ENCODE measurements at regions not wholly inside any gene's neighbourhood (a gene's known extent, or its start where the extent isn't known, plus 50 kb on each side); places are given as distances from the start of the nearest gene placed in this dataset.

- dilution Hi-C loops (cut with MboI; ENCODE audit: extremely low pct_ligation_motif_present, low sequenced_read_pairs), result no loop called here
- Histone ChIP-seq H4K20me1 (ENCODE audit: control insufficient read depth, extremely low read depth, insufficient read depth, low read length) (no peaks in the 10 kb centered on the region), H3K9ac (ENCODE audit: control insufficient read depth, extremely low read depth, insufficient read depth, low read length) (no peak overlapping the region), H2AFZ (ENCODE audit: control insufficient read depth, low read length) (no peak overlapping the region), H3K4me2 (ENCODE audit: control insufficient read depth, extremely low read depth, insufficient read depth, low read depth, low read length) (no peak overlapping the region), H3K79me2 (ENCODE audit: control insufficient read depth, insufficient read depth, low read length) (no peaks in the 10 kb centered on the region), H3K27ac (ENCODE audit: control insufficient read depth, insufficient read depth, low read length) (no peak overlapping the region), H3K4me1 (ENCODE audit: control insufficient read depth, extremely low read depth, insufficient read depth, low read length) (peaks cover 12% of the 10 kb centered on the region), H3K4me3 (ENCODE audit: control insufficient read depth in 2 of 3, extremely low read depth in 1 of 3, insufficient read depth in 2 of 3, low read depth in 1 of 3, low read length in 3 of 3) (no peak overlapping the region), H3K9me3 (ENCODE audit: control insufficient read depth, low read depth, low read length) (no peaks in the 10 kb centered on the region), H3K27me3 (ENCODE audit: control insufficient read depth, extremely low read depth, insufficient read depth, low read length) (no peaks in the 10 kb centered on the region), H3K36me3 (ENCODE audit: control insufficient read depth in 2 of 2, extremely low read depth in 1 of 2, insufficient read depth in 2 of 2, low read length in 2 of 2) (no peaks in the 10 kb centered on the region), H3K9me1 (ENCODE audit: control insufficient read depth, extremely low read depth, insufficient read depth, low read length) (no peaks in the 10 kb centered on the region)
- TF ChIP-seq EZH2 (IDR thresholded peaks at IDR 0.05; ENCODE audit: low read length) (no peak), CTCF (optimal IDR thresholded peaks at IDR 0.05 in 1 of 3, IDR thresholded peaks at IDR 0.05 in 1 of 3, conservative IDR thresholded peaks at IDR 0.05 in 1 of 3; ENCODE audit: extremely low read depth in 1 of 3, insufficient read depth in 2 of 3, low read length in 3 of 3) (no peak)
- FAIRE-seq (no peak), DNase-seq (ENCODE audit: low read depth, low spot score) (no peak)
These were observed 195.1 kb downstream of the SNX19 start for GRCh38 chr11:130721023-130721681.

- Histone ChIP-seq H3K27ac (ENCODE audit: control insufficient read depth, insufficient read depth, low read length) (no peak overlapping the region), H3K79me2 (ENCODE audit: control insufficient read depth, insufficient read depth, low read length) (no peaks in the 10 kb centered on the region), H3K4me3 (ENCODE audit: control insufficient read depth in 2 of 3, extremely low read depth in 1 of 3, insufficient read depth in 2 of 3, low read depth in 1 of 3, low read length in 3 of 3) (no peak overlapping the region), H3K4me2 (ENCODE audit: control insufficient read depth, extremely low read depth, insufficient read depth, low read depth, low read length) (no peak overlapping the region), H2AFZ (ENCODE audit: control insufficient read depth, low read length) (no peak overlapping the region), H4K20me1 (ENCODE audit: control insufficient read depth, extremely low read depth, insufficient read depth, low read length) (no peaks in the 10 kb centered on the region), H3K27me3 (ENCODE audit: control insufficient read depth, extremely low read depth, insufficient read depth, low read length) (no peaks in the 10 kb centered on the region), H3K9ac (ENCODE audit: control insufficient read depth, extremely low read depth, insufficient read depth, low read length) (no peak overlapping the region), H3K9me1 (ENCODE audit: control insufficient read depth, extremely low read depth, insufficient read depth, low read length) (no peaks in the 10 kb centered on the region), H3K36me3 (ENCODE audit: control insufficient read depth in 2 of 2, extremely low read depth in 1 of 2, insufficient read depth in 2 of 2, low read length in 2 of 2) (no peaks in the 10 kb centered on the region), H3K4me1 (ENCODE audit: control insufficient read depth, extremely low read depth, insufficient read depth, low read length) (peaks cover 15% of the 10 kb centered on the region), H3K9me3 (ENCODE audit: control insufficient read depth, low read depth, low read length) (no peaks in the 10 kb centered on the region)
- dilution Hi-C loops (cut with MboI; ENCODE audit: extremely low pct_ligation_motif_present, low sequenced_read_pairs), result no loop called here
- FAIRE-seq (peak; percentile 78), DNase-seq (ENCODE audit: low read depth, low spot score) (no peak)
- TF ChIP-seq EZH2 (IDR thresholded peaks at IDR 0.05; ENCODE audit: low read length) (no peak), CTCF (optimal IDR thresholded peaks at IDR 0.05 in 1 of 3, IDR thresholded peaks at IDR 0.05 in 1 of 3, conservative IDR thresholded peaks at IDR 0.05 in 1 of 3; ENCODE audit: extremely low read depth in 1 of 3, insufficient read depth in 2 of 3, low read length in 3 of 3) (no peak)
These were observed 194.5 kb downstream of the SNX19 start for GRCh38 chr11:130721736-130722135.
